DND-41 (cell line): ENCODE measurements at regions not wholly inside any gene's neighbourhood (a gene's known extent, or its start where the extent isn't known, plus 50 kb on each side); places are given as distances from the start of the nearest gene placed in this dataset.

Source experiments
- ATAC-seq: fragments of 200-7000 bp; cut with Tn5 transposase; 3 replicates; pipeline ENCODE4 v1.9.1; 2021; ENCODE audit warnings: low read depth; ENCODE audit not compliant: insufficient read depth
- DNase-seq: peaks from one replicate; pipeline ENCODE4 v3.0.0-alpha.2; 2020
- H2AFZ ChIP-seq: 2 replicates; pipeline ENCODE4 v1.6.0; 2012; ENCODE audit warnings: low read depth, low read length
- H3K27ac ChIP-seq: 2 replicates; pipeline ENCODE4 v1.5.1; 2012; ENCODE audit warnings: low read length, inconsistent platforms
- H3K27me3 ChIP-seq: fragments of 200-600 bp; sonication (generic); 2 replicates; pipeline ENCODE4 v1.6.0; 2012; ENCODE audit warnings: low read length, mild to moderate bottlenecking, inconsistent platforms; ENCODE audit not compliant: insufficient read depth, poor library complexity
- H3K36me3 ChIP-seq: 2 replicates; pipeline ENCODE4 v1.5.1; 2012; ENCODE audit warnings: low read length, inconsistent platforms; ENCODE audit not compliant: insufficient read depth
- H3K4me1 ChIP-seq: 2 replicates; pipeline ENCODE4 v1.5.1; 2012; ENCODE audit warnings: mild to moderate bottlenecking, low read length; ENCODE audit not compliant: insufficient read depth
- H3K4me2 ChIP-seq: 2 replicates; pipeline ENCODE4 v1.6.0; 2012; ENCODE audit warnings: mild to moderate bottlenecking, moderate library complexity, low read length, inconsistent platforms; ENCODE audit not compliant: insufficient read depth
- H3K4me3 ChIP-seq, 2 experiments: fragments of 200-600 bp in 1 of 2; shearing (Covaris generic) in 1 of 2; 2 replicates each; pipeline ENCODE4 v1.5.1; 2012 to 2016; ENCODE audit warnings: inconsistent platforms in 2 of 2, low read length in 2 of 2, mild to moderate bottlenecking in 2 of 2, low read depth in 1 of 2, moderate library complexity in 1 of 2
- H3K79me2 ChIP-seq: 2 replicates; pipeline ENCODE4 v1.6.0; 2012; ENCODE audit warnings: low read length, inconsistent platforms; ENCODE audit not compliant: insufficient read depth
- H3K9ac ChIP-seq: 2 replicates; pipeline ENCODE4 v1.6.0; 2012; ENCODE audit warnings: low read depth, mild to moderate bottlenecking, inconsistent platforms, low read length, moderate library complexity
- H3K9me3 ChIP-seq: 2 replicates; pipeline ENCODE4 v1.5.1; 2012; ENCODE audit warnings: low read length, moderate library complexity, mild to moderate bottlenecking, inconsistent platforms; ENCODE audit not compliant: insufficient read depth, severe bottlenecking
- H4K20me1 ChIP-seq: 2 replicates; pipeline ENCODE4 v1.6.0; 2012; ENCODE audit warnings: low read length; ENCODE audit not compliant: insufficient read depth
- CTCF ChIP-seq: IDR thresholded peaks from 2 replicates; pipeline ENCODE4 v1.5.1; 2012; ENCODE audit warnings: borderline replicate concordance, low read length, moderate library complexity, mild to moderate bottlenecking; ENCODE audit not compliant: poor library complexity, severe bottlenecking; ENCODE audit errors: extremely low read depth
- EZH2 ChIP-seq: IDR thresholded peaks from 3 replicates; pipeline ENCODE4 v1.6.1; 2012; ENCODE audit warnings: borderline replicate concordance, low read depth, mild to moderate bottlenecking, moderate library complexity, low read length, inconsistent platforms; ENCODE audit not compliant: severe bottlenecking

GRCh38 chr5:125272357-125272756 is 525.9 kb upstream of the ZNF608 start:
- Histone ChIP-seq H3K4me3 (no peak overlapping the region), H2AFZ (no peak overlapping the region), H3K27me3 (no peaks in the 10 kb centered on the region), H3K79me2 (no peaks in the 10 kb centered on the region), H3K27ac (no peak overlapping the region), H3K36me3 (no peaks in the 10 kb centered on the region), H3K4me1 (no peaks in the 10 kb centered on the region), H3K4me2 (no peak overlapping the region), H3K9ac (no peak overlapping the region), H4K20me1 (no peaks in the 10 kb centered on the region), H3K9me3 (no peaks in the 10 kb centered on the region)
- ATAC-seq = no peak
- TF ChIP-seq CTCF = no peak
- no peak for TF ChIP-seq EZH2
- DNase-seq = no peak

GRCh38 chr5:125274211-125274610 is 527.8 kb upstream of the ZNF608 start:
- Histone ChIP-seq H4K20me1 (no peaks in the 10 kb centered on the region), H3K27ac (no peak overlapping the region), H3K79me2 (no peaks in the 10 kb centered on the region), H2AFZ (no peak overlapping the region), H3K4me2 (no peak overlapping the region), H3K4me3 (no peak overlapping the region), H3K4me1 (no peaks in the 10 kb centered on the region), H3K27me3 (no peaks in the 10 kb centered on the region), H3K9ac (no peak overlapping the region), H3K36me3 (no peaks in the 10 kb centered on the region), H3K9me3 (no peaks in the 10 kb centered on the region)
- ATAC-seq (no peak), DNase-seq (no peak)
- no peak for TF ChIP-seq CTCF
- TF ChIP-seq EZH2 = no peak

GRCh38 chr5:125274938-125275724 is 528.7 kb upstream of the ZNF608 start:
- ATAC-seq = no peak
- no peak for TF ChIP-seq CTCF
- TF ChIP-seq EZH2 = no peak
- H3K27me3 ChIP-seq = no peaks in the 10 kb centered on the region
- no peak overlapping the region for H3K4me3 ChIP-seq
- no peak overlapping the region for H3K4me2 ChIP-seq
- H2AFZ ChIP-seq = no peak overlapping the region
- H3K9me3 ChIP-seq = no peaks in the 10 kb centered on the region
- H4K20me1 ChIP-seq = no peaks in the 10 kb centered on the region
- no peaks in the 10 kb centered on the region for H3K4me1 ChIP-seq
- no peak overlapping the region for H3K27ac ChIP-seq
- no peak for DNase-seq
- no peaks in the 10 kb centered on the region for H3K36me3 ChIP-seq
- H3K9ac ChIP-seq = no peak overlapping the region
- H3K79me2 ChIP-seq = no peaks in the 10 kb centered on the region

- H3K27me3 ChIP-seq = no peaks in the 10 kb centered on the region
- H3K4me2 ChIP-seq = no peak overlapping the region
- no peak for TF ChIP-seq EZH2
- no peak overlapping the region for H2AFZ ChIP-seq
- H3K4me1 ChIP-seq = no peaks in the 10 kb centered on the region
- H3K27ac ChIP-seq = no peak overlapping the region
- no peak for ATAC-seq
- H3K79me2 ChIP-seq = no peaks in the 10 kb centered on the region
- H4K20me1 ChIP-seq = no peaks in the 10 kb centered on the region
- H3K4me3 ChIP-seq = no peak overlapping the region
- no peaks in the 10 kb centered on the region for H3K36me3 ChIP-seq
- DNase-seq = no peak
- no peak overlapping the region for H3K9ac ChIP-seq
- H3K9me3 ChIP-seq = no peaks in the 10 kb centered on the region
Observed at GRCh38 chr5:125275725-125276090, 529.3 kb upstream of the ZNF608 start.
